Lower leg skin (tissue), 4 donors: ENCODE measurements at regions not wholly inside any gene's neighbourhood (a gene's known extent, or its start where the extent isn't known, plus 50 kb on each side); places are given as distances from the start of the nearest gene placed in this dataset.

Experiments
- DNase-seq, 2 donors: peaks; one replicate each; pipeline ENCODE4 v3.0.0-alpha.2; 2019; ENCODE audit warnings: low spot score in 2 of 2
- H3K4me3 ChIP-seq: fragments of 200-600 bp; sonication (generic); 2 replicates; pipeline ENCODE4 v1.5.1; 2017; ENCODE audit warnings: mild to moderate bottlenecking, low read depth; ENCODE audit not compliant: poor library complexity, severe bottlenecking
- POLR2A ChIP-seq, 2 donors: fragments of 450-650 bp; IDR thresholded peaks; one replicate each; pipeline ENCODE4 v1.6.1; 2016 to 2017; ENCODE audit warnings: antibody characterized with exemption in 2 of 2, mild to moderate bottlenecking in 1 of 2, moderate library complexity in 1 of 2
- WGBS, 2 donors: methylation state at CpG; one replicate each; pipeline ENCODE4 v1.1.5; 2018; 5-methylcytosine and 5-hydroxymethylcytosine counted together
- intact Hi-C: fragments of 100-400 bp; cut with DNase I; formaldehyde crosslinking; loops from one replicate; pipeline ENCODE4 v1.15.0; 2023; ENCODE audit warnings: low total_unique reads
- TF ChIP-seq, protein P1 (sequence below), 3 donors: fragments of 450-650 bp; IDR thresholded peaks; one replicate each; pipeline ENCODE4 v1.5.1; 2016; ENCODE audit warnings: antibody characterized with exemption in 3 of 3, mild to moderate bottlenecking in 3 of 3, moderate library complexity in 2 of 3

DNA sequence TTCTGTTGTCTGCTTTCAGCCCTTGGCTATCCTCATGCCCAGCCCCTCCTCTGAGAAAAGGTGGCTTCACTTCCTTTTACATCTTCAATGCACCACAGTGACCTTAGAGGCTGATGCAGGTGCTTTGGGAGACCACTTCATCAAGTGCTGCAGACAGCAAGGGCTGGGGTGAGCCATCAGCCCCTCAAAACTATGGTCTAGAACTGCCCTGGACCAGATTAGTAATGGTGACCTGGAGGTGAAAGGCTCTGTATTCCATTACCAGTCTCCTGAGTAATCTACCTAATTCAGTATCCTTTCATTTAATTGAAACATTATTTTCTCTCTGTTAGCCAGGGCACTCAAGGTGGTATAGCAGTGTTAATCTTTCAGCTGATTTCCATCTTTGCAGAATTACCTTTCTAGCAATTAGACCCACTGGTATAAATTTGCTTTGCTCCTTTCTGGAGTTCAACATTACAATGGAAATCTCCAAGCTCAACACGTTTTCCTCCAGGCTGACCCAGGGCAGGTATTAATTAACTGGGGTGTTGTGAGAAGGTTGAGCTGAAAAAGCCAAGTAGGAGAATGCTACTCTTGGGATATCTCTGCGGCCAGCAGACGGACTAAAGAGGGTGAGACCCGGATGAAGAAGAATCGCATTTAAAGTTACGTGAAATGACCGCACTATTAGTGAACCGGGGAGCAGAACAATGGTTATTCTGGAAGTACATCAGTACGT lies 469.0 kb downstream of the MEIS1 start:
- H3K4me3 ChIP-seq = no peak overlapping the region
- intact Hi-C loops = no loop called here
- DNase-seq = no peak
- 93 to 95% methylated on average over 9 of the region's 9 CpGs for WGBS, 2 donors
- no peak for TF ChIP-seq POLR2A (IDR thresholded peaks at IDR 0.05)
- TF ChIP-seq, protein P1, sequence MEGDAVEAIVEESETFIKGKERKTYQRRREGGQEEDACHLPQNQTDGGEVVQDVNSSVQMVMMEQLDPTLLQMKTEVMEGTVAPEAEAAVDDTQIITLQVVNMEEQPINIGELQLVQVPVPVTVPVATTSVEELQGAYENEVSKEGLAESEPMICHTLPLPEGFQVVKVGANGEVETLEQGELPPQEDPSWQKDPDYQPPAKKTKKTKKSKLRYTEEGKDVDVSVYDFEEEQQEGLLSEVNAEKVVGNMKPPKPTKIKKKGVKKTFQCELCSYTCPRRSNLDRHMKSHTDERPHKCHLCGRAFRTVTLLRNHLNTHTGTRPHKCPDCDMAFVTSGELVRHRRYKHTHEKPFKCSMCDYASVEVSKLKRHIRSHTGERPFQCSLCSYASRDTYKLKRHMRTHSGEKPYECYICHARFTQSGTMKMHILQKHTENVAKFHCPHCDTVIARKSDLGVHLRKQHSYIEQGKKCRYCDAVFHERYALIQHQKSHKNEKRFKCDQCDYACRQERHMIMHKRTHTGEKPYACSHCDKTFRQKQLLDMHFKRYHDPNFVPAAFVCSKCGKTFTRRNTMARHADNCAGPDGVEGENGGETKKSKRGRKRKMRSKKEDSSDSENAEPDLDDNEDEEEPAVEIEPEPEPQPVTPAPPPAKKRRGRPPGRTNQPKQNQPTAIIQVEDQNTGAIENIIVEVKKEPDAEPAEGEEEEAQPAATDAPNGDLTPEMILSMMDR (IDR thresholded peaks at IDR 0.05) = no peak

DNA sequence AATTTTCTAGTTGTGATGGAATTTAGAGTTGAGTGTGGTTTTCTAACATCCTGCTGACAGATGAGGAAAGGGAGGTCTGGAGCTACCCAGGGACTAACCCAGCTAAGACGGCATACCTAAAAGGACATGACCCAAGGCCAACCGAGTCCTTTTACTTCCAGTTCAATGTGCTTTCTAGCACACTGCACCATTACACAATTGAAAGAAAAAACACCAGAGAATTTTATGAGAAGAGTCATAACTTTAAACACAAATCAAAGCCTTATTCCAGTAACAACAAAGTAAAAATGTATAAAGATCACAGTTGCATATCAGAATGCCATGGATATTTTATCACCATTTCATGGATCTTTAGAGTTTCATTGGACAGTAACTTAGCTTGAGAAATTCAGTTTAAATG lies 480.3 kb downstream of the MEIS1 start:
- DNase-seq = no peak
- WGBS, 2 donors = 52 to 55% methylated on average over 2 of the region's 2 CpGs
- no peak for TF ChIP-seq POLR2A (IDR thresholded peaks at IDR 0.05)
- TF ChIP-seq, protein P1 (IDR thresholded peaks at IDR 0.05) = no peak
- intact Hi-C loops = no loop called here
- H3K4me3 ChIP-seq = no peak overlapping the region

DNA sequence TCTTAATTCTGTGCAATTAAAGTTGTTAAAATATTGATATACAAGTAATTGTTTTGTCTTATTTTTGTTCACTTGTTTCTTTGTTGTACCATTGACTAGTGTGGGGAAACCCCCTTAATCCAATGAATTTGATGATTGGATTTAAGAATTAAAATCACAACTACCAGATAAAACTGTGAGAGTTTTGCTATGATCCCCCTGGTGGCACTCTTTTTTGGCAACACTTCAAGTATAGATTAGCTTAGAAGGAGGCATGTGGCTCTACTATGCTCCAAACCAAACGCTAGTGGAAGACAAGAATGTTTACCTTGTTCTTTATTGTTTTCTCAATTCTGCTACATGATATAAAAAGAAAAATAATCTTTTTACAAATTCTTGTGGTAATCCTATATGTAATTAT lies 477.8 kb upstream of the ETAA1 start:
- no peak overlapping the region for H3K4me3 ChIP-seq
- no peak for DNase-seq
- 69 to 71% methylated on average over 1 of the region's 1 CpG for WGBS, 2 donors
- intact Hi-C loops = no loop called here
- no peak for TF ChIP-seq POLR2A (IDR thresholded peaks at IDR 0.05)
- TF ChIP-seq, protein P1 (IDR thresholded peaks at IDR 0.05) = no peak

DNA sequence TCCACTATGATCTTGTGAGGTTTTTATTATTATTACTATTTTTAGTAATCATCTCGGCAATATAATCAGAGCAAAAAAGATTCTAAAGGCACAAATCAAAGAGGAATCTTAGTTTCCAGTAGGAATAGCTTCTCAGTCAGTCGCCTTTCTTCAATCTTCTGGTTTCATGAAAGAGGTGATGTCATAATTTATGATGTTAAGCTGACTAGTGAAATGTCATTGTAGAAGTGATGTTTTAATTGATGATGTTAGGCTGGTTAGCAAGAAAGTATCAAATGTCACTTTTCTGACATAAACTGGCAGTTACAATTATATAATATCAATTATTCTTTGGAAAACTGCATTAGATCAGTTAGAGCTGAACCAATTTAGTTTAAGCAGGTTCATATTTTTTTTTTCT lies 476.7 kb upstream of the ETAA1 start:
- no peak overlapping the region for H3K4me3 ChIP-seq
- 87 to 88% methylated on average over 2 of the region's 2 CpGs for WGBS, 2 donors
- no peak for DNase-seq
- intact Hi-C loops = no loop called here
- TF ChIP-seq, protein P1 (IDR thresholded peaks at IDR 0.05) = no peak
- TF ChIP-seq POLR2A (IDR thresholded peaks at IDR 0.05) = no peak

DNA sequence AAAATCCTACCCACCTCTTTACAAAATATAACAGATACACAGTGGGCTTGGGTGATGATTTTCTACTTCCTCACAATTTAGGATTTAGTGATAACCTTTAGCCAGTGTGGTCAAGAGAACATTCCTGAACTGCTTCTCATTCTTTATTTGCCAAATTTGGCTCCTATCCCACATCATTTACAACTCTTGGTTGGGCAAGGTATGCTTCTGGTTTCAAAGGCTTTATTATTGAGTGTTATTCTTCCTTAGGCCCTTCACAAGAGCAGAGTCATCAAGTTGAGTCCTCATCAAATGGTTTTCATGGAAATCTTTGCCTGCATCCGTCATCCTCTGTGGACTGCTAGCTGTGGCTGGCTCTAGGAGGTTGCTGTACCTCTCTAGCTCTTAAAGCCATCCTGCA lies 472.0 kb upstream of the ETAA1 start:
- WGBS, 2 donors = 83% methylated on average over 1 of the region's 1 CpG
- H3K4me3 ChIP-seq = no peak overlapping the region
- intact Hi-C loops = no loop called here
- no peak for DNase-seq
- no peak for TF ChIP-seq POLR2A (IDR thresholded peaks at IDR 0.05)
- TF ChIP-seq, protein P1 (IDR thresholded peaks at IDR 0.05) = no peak

DNA sequence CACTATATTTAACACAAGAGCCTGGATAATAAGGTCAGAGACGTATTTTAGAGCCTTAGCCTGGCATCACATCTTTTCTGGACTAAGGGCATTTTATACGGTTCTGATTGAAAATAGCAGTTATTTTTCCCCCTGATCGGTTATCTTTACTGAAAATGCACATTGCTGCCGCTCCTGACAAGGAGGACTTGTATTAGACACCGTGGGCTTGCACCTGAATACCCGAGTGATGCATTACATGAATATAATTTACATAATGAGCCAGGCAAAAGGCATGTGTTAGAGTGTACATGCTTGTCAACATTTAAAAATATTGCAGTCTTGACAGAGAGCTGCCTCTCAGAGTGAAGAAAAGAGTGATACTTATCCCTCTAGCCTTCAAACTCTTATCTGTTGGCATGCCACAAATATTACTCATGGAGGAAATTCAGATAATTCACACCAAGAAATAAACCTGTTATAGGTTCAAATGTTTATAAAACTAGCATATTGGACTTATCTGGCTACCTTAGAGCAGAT lies 470.5 kb upstream of the ETAA1 start:
- H3K4me3 ChIP-seq = no peak overlapping the region
- WGBS, 2 donors = 79 to 89% methylated on average over 6 of the region's 6 CpGs
- DNase-seq = no peak
- TF ChIP-seq POLR2A (IDR thresholded peaks at IDR 0.05) = no peak
- TF ChIP-seq, protein P1 (IDR thresholded peaks at IDR 0.05) = no peak
- intact Hi-C loops = no loop called here
